Sigmoid colon (tissue), 4 donors: ENCODE measurements at regions not wholly inside any gene's neighbourhood (a gene's known extent, or its start where the extent isn't known, plus 50 kb on each side); places are given as distances from the start of the nearest gene placed in this dataset.

Experiments
- CTCF ChIP-seq, 4 experiments: fragments of 450-650 bp in 3 of 4; fragments of 200-600 bp in 1 of 4; IDR thresholded peaks; one replicate each; pipeline ENCODE4 v1.5.1; 2016 to 2019; ENCODE audit warnings: antibody characterized with exemption in 4 of 4, mild to moderate bottlenecking in 3 of 4, moderate library complexity in 2 of 4
- POLR2AphosphoS5 ChIP-seq, 4 donors: sonication (generic); formaldehyde crosslinking; IDR thresholded peaks; one replicate each; pipeline ENCODE4 v1.6.1; 2017; ENCODE audit warnings: antibody characterized with exemption in 4 of 4

GRCh38 chr14:89540009-89540829, 123.2 kb upstream of the FOXN3 start:
- no peak for TF ChIP-seq CTCF (IDR thresholded peaks at IDR 0.05)
- no peak for TF ChIP-seq POLR2AphosphoS5 (IDR thresholded peaks at IDR 0.05)
